GM18868 (cell line): ENCODE measurements at regions not wholly inside any gene's neighbourhood (a gene's known extent, or its start where the extent isn't known, plus 50 kb on each side); places are given as distances from the start of the nearest gene placed in this dataset.

Experiments used
- ATAC-seq: cut with Tn5 transposase; IDR thresholded peaks from one replicate; pipeline ENCODE4 v1.9.1; 2021; ENCODE audit warnings: mild to moderate bottlenecking, moderate library complexity; ENCODE audit not compliant: unreplicated experiment

DNA sequence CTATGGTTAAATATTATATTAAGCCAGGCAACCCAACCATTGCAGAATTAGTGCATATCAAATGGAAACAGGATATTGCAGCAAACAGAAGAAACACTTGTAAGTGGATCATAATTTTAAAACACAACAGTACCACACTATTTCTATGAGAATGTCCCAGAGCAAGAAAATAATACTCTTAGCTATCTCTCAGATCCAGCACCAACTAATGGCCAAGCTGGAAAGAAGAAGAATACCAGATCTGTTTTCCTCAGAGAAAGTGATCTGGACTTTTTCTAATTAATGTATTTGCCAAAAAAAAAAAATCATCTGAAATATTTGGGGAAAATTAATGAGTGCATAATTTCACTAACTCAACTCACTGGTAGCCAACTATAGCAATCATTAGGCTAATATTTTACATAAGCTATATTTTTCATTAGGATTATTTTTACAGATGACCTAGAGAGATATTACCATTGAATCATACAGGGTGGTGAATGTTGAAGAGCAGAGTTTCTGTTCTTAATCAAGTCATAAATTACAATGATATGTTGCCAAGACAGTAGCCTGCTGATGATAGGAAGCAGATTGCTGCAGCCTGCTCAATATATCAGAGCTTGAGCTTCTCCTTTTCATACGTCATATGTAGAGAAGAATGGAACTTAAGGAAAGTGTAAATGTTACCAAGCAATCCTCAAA lies 995.4 kb upstream of the LRRN3 start:
- no peak for ATAC-seq

- ATAC-seq: no peak
These were observed 986.7 kb upstream of the LRRN3 start for GRCh38 chr7:110104243-110104642.

DNA sequence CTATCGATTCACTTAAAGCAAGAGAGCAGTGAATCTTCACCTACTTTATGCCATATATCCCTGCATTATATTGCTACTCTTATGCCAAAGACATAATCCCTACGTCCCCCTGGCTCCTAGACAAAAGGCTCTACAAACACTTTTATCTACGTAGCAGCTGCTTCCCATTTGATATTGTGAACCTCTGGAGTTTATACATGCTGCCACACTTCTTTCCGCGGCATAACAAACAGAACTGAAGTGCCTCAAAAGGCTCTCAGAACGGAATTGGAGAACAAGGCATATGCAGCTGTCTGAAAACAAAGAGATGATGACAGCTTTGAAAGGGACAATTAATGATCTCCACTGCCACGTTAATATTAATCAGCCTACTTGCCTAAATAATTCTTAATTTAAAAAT lies 985.6 kb upstream of the LRRN3 start:
- no peak for ATAC-seq

- no peak for ATAC-seq
These were observed 985.1 kb upstream of the LRRN3 start for GRCh38 chr7:110105840-110106239.

DNA sequence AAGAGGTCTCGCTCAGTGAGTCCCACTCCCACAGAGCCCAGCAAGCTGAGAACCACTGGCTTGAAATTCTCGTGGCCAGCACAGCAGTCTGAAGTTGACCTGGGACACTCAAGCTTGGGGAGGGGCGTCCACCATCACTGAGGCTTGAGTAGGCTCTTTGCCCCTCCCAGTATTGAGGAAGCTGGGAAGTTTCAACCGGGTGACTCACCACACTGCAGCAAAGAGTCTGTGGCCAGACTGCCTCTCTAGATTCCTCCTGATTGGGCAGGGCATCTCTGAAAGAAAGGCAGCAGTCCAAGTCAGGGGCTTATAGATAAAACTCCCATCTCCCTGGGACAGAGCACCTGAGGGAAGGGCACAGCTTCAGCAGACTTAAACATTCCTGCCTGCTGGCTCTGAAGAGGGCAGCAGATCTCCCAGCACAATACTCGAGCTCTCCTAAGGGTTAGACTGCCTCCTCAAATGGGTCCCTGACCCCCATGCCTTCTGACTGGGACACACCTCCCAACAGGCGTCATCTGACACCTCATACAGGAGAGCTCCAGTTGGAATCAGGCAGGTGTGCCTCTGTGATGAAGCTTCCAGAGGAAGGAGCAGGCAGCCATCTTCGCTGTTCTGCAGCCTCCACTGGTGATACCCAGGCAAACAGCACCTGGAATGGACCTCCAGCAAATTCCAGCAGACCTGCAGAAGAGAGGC lies 970.9 kb upstream of the LRRN3 start:
- no peak for ATAC-seq

DNA sequence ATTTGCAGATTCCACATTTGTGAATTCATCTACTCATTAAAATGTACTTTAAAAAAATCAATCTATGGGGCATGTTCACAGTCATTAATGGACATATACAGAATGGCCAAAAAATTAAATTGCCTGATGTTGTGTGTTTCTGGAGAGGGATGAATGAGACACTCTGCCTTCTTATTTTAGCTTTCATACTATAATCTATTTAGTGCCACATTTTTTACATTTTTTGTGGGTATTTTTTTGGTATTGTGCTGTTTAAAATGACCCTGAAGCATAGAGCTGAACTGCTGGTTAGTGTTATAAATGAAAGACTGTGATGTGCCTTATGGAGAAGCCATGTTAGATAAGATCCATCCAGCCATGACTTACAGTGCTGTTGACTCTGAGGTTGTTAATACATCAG lies 961.8 kb upstream of the LRRN3 start:
- ATAC-seq: no peak

DNA sequence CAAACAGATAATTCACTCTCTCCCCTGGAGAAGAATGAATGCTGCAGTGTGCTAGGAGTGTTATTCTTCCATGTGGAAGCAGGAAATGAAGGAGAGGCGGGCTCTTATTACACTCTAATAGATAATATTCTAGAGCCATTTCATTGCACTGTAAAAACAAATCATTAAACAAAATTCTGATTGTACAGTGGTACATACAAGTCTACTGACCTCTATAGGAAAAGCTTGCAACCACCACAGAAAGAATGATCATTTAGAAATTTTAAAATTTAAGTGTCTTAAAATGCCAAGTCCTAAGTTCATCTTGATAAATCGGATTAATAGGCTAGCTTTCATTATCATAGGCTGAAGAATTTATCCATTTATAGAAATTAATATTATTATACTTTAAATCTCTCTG lies 960.3 kb upstream of the LRRN3 start:
- ATAC-seq: no peak

DNA sequence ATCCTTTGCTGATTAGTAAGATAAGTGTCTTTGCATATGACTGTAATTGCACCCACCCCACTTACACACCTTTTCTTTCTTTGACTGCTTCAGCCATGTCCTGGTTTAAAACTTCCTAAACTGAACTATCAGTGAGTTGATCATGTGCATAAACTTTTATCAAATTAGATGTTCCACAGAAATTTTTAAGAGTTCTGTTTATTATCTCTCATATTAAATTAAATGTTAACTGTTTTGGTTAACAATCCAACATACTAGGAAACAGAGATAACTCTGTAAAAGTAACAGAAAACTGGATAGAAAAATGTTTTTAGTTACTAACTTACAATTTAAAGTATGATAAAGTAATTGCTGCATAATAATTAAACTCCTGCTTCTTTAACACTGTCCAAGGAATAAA lies 959.6 kb upstream of the LRRN3 start:
- ATAC-seq: no peak

- ATAC-seq: no peak
These were observed 951.9 kb upstream of the LRRN3 start for GRCh38 chr7:110139056-110139455.

DNA sequence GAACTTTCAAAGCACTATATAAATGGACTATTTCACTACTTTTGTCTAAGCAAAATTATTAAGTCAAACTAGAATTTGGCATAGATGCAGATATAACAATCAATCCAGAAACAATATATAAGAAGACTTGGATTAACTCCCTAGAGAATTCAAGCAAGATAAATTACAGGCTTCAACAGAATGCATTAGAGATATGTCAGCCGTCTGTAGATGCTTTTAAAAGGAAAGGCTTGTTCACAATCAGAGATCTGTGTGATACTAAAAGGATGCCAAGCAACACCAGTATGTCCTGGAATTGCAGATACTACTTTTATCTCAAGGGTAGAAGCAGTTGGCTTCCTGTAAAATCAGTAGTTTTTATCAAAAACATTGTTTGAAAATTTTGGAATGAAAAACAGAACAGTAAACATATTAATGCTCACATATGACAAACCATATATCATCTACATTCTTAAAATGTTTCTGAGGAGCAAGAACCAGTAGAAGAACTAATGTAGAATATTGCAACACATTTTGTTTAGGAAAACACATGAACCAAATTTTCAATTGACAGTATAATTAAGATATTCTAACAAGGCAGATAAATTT lies 947.9 kb upstream of the LRRN3 start:
- ATAC-seq: no peak

- ATAC-seq: no peak
These were observed 946.3 kb upstream of the LRRN3 start for GRCh38 chr7:110144599-110144998.

- no peak for ATAC-seq
These were observed 942.9 kb upstream of the LRRN3 start for GRCh38 chr7:110148054-110148453.

- ATAC-seq: no peak
These were observed 937.7 kb upstream of the LRRN3 start for GRCh38 chr7:110153222-110153621.

DNA sequence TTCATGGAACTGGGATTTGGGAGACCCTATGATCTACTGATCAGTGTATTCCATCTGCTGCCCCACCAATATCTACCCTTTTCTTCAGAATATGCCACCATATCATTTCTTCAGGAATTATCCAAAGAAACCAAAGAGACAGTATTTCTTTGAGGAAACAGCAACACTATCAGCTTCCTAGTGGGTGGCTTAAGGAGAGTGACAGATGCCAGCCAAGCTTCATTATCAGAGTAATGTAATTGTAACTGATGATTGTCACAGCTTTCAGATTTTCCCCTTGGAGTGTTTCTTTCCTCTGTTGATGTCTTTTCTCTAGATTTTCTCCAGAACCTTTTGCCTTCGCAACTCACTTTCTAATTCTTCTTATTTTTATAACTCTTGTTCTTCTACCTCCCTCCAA lies 934.4 kb upstream of the LRRN3 start:
- ATAC-seq: no peak

DNA sequence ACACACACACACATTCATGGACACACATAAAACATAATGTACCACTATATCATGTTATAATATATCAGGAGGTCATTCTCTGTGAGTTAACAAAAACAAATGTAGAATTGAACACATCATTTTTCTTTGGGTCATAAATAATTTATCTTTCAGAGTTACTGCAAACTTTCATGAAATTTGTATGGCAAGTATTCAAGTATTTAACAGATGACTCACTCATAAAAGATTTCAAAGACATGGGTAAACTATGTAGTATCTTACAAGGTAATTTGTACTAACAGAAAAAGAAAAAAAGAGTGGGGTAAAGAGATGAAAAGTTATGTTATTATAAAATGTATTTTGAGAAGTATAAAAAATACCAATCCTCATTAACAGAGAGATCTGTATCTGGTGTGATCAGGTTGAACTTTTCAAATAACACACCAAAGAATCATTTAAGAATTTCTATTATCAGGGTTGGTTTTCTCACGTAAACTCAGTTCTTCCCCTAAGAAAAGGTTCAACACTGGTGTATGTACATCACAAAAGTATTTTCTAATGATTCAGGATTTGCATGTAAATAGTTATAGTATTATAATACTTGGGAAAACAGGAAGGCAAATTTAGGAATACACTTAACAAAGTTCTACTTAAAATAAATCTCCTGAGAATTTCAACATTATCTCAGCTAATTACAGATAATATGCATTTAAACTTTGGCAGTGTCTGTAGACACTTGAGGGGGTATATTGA lies 933.1 kb upstream of the LRRN3 start:
- ATAC-seq: no peak

DNA sequence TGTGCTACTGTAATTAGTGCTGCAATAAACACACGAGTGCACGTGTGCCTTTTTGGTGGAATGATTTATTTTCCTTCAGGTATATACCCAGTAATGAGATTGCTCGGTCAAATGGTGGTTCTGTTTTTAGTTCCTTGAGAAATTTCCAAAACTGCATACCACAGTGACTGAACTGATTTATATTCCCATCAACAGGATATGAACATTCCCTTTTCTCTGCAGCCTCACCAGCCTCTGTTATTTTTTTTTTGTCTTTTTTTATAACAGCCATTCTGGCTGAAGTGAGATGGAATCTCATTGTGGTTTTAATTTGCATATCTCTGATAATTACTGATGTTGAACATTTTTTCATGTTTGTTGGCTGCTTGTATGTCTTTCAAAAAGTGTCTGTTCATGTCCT lies 922.9 kb upstream of the LRRN3 start:
- ATAC-seq: no peak

DNA sequence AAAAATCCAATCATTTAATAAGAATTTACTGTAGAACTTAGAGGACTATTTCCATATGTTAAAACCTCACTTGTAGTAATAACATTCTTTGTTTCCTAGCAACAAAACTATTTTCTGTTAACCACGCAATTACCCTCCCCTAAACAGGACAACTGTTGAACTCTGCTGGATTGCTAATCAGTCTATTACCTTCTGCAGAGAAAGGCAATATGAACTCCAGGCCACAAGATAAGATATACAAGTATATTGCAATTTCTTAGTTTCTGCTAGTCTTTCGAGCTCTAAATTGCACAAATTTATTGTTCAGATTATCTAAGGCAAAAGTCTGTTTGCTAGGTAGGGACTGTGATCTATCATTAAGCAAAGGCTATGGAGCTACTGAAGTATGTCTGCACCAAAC lies 920.1 kb upstream of the LRRN3 start:
- ATAC-seq: no peak

DNA sequence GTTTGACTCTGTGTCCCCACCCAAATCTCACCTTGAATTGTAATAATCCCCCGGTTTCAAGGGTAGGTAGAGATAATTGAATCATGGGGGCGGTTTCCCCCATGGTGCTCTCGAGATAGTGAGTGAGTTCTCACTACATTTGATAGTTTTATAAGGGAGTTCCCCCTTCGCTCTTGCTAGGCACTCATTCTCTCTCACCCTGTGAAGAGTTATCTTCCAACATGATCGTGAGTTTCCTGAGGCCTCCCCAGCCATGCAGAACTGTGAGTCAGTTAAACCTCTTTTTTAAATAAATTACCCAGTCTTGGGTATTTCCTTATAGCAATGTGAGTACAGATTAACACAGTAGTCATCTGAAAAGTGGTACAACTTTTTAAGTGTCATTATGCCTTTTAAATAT lies 913.5 kb upstream of the LRRN3 start:
- no peak for ATAC-seq

- ATAC-seq: no peak
These were observed 911.9 kb upstream of the LRRN3 start for GRCh38 chr7:110179037-110179436.

GRCh38 chr7:110181768-110182167 lies 909.2 kb upstream of the LRRN3 start:
- no peak for ATAC-seq

DNA sequence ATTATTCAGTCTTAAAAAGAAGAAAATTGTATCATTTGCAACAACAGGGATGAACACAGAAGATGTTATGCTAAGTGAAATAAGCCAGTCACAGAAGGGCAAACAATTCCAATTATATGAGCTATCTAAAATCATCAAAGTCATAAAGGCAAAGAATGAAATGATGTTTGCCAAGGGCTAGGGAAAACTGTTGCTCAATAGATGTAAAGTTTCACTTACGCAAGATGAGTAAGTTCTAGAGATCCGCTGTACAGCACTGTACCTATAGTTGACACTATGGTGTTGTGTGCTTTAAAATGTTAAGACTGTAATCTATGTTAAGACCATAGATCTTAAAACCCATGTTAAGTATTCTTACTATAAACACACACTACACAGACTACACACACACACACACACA lies 904.6 kb upstream of the LRRN3 start:
- ATAC-seq: no peak
